ENCODE measurements at regions not wholly inside any gene's neighbourhood (a gene's known extent, or its start where the extent isn't known, plus 50 kb on each side); places are given as distances from the start of the nearest gene placed in this dataset.

DNA sequence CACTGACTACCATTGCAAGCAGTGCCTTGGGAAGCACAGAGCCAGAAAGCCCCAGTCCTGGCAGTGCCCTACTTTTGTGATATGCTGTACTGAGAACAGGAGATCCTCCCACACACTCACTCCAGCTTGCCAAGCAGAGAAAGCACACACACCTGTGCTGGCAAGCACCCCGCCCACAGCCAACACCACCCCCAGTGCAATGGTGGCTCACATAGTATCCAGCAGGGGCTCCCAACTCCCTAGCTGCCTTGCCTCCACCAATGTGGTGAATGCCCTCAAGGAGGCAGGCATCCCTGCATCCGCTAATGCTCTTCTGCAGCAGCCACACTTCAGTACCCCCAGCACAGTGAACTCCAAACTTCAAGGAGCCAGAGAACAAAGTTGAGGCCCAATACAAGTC lies 1655.8 kb downstream of the SUCLG1 start:
- TF ChIP-seq, protein P1, sequence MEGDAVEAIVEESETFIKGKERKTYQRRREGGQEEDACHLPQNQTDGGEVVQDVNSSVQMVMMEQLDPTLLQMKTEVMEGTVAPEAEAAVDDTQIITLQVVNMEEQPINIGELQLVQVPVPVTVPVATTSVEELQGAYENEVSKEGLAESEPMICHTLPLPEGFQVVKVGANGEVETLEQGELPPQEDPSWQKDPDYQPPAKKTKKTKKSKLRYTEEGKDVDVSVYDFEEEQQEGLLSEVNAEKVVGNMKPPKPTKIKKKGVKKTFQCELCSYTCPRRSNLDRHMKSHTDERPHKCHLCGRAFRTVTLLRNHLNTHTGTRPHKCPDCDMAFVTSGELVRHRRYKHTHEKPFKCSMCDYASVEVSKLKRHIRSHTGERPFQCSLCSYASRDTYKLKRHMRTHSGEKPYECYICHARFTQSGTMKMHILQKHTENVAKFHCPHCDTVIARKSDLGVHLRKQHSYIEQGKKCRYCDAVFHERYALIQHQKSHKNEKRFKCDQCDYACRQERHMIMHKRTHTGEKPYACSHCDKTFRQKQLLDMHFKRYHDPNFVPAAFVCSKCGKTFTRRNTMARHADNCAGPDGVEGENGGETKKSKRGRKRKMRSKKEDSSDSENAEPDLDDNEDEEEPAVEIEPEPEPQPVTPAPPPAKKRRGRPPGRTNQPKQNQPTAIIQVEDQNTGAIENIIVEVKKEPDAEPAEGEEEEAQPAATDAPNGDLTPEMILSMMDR (IDR thresholded peaks at IDR 0.05): no peak
- H3K4me3 ChIP-seq: no peak overlapping the region
- DNase-seq (ENCODE audit: low spot score): no peak
- H3K27ac ChIP-seq: no peak overlapping the region

DNA sequence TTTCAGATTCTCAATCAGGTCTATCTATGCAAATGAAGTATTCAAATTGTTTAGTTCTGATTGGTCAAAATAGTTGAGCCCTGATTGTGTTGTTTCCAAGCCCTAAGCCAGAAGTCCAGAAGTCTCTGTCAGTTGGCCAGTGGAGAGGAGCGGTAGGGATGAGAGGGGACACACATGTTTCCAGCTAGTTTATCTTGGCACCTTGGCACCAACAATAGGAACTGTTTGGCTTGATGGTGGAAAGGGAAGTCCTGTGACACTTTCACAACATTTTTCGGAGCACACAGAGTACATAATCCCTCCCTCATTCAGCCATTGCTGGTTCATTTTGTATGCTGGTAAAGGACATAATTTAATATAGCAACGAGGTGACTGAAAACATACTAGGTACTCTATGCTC lies 1661.6 kb downstream of the SUCLG1 start:
- H3K4me3 ChIP-seq: no peak overlapping the region
- DNase-seq (ENCODE audit: low spot score): no peak
- TF ChIP-seq, protein P1 (IDR thresholded peaks at IDR 0.05): no peak
- no peak overlapping the region for H3K27ac ChIP-seq

DNA sequence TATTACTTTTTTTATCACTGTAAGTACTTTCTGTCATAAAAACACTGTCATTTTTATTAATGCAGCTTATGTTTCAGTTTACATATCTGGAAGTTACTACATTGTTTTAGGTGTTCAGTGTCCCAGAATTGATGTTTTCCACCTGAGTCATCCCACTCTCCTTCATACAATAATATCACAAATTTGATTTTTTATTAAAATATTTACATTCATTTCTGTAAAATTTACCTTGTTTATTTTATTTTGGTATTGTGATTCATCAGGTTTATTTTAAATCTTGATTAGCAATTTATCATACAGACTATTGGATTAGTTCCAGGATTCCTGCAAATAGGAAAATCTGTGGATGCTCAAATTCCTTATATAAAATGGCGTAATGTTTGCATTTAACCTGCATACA lies 1662.9 kb downstream of the SUCLG1 start:
- no peak overlapping the region for H3K4me3 ChIP-seq
- no peak overlapping the region for H3K27ac ChIP-seq
- DNase-seq (ENCODE audit: low spot score): no peak
- TF ChIP-seq, protein P1 (IDR thresholded peaks at IDR 0.05): no peak

DNA sequence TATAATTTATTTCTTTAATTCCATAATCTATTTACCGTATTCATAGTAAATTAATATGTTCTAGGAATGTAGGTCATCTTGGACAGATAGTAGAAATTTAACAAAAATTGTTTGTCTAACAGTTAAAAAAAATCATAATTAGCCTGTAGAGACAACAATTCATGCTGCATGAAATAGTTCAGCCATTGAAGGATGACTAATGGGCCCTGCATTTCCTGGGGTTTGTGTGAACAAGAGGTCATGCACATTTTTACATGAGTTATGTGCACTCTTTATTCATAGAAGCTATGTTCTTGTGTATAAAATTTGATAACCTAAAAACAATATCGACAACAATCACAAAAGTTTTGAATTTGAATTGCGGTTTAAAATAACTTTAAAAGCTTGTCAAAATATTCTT lies 1663.6 kb downstream of the SUCLG1 start:
- Histone ChIP-seq H3K4me3 (no peak overlapping the region), H3K27ac (no peak overlapping the region)
- no peak for DNase-seq (ENCODE audit: low spot score)
- TF ChIP-seq, protein P1 (IDR thresholded peaks at IDR 0.05): no peak

DNA sequence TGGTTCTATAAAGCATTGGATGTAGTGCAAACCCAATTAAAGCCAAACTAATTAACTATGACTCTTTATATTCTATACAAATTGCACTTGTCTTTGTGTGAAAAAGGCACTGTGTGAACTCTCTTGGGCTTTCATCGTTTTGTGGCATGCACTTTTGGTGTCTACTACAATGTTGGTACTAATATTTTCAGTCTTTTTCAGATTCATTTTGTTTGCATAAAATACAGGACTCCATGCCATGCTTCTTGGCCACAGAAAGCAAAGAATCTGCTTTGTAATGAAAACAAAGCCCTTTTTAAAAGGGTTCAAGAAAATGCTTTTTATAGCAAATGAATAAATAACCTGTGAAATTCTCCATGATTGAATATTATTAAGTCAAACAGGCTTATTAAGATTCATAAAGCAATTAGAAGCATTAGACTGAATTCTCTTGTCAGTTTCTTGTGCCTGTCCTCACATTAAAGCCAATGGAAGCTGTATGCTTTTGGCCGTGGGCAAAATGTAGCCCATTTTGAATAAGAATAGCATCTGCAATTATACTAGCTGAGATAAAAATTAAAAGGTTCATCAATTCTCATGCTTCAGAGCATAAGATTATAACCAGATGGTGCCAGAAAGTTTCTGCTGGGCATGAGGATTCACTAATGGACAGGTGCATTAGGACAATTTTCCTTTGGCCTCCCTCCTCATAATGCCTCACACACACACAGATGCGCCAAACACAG lies 1665.2 kb downstream of the SUCLG1 start:
- TF ChIP-seq, protein P1 (IDR thresholded peaks at IDR 0.05): no peak
- DNase-seq (ENCODE audit: low spot score): no peak
- no peak overlapping the region for H3K27ac ChIP-seq
- H3K4me3 ChIP-seq: no peak overlapping the region

DNA sequence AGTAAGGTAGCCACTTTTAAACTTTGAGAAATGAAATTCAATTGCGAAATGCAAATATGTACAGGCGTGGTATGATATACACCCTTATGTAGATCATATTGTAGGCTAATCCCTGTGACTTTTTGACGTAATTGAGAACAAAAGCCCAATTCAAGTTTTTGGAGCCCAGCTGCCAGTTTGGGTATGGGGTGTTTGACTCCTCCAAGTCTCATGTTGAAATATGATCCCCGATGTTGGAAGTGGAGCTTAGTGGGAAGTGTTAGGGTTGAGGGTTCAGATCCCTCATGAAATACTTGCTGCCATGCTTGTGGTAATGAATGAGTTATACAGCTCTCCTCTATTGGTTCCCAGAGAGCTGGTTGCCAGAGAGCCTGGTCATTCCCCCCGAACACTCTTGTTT lies 1666.8 kb downstream of the SUCLG1 start:
- no peak for DNase-seq (ENCODE audit: low spot score)
- TF ChIP-seq, protein P1 (IDR thresholded peaks at IDR 0.05): no peak
- H3K4me3 ChIP-seq: no peak overlapping the region
- H3K27ac ChIP-seq: no peak overlapping the region

Measured in coronary artery (tissue), 2 donors.